HAP-1 (cell line): ENCODE measurements at regions not wholly inside any gene's neighbourhood (a gene's known extent, or its start where the extent isn't known, plus 50 kb on each side); places are given as distances from the start of the nearest gene placed in this dataset.

Experiments used
- DNase-seq, 2 experiments: peaks; one replicate each; pipeline ENCODE4 v3.0.0-alpha.2; 2016 to 2020; ENCODE audit warnings: low spot score in 2 of 2
- H3K27me3 ChIP-seq: fragments of 250-450 bp; sonication (Bioruptor Pico); 2 replicates; pipeline ENCODE4 v1.5.1; 2020; ENCODE audit warnings: low read depth, mild to moderate bottlenecking, moderate library complexity
- H3K36me3 ChIP-seq: fragments of 250-450 bp; sonication (Bioruptor Pico); replicated peaks from 2 replicates; pipeline ENCODE4 v1.5.1; 2020; ENCODE audit warnings: mild to moderate bottlenecking
- H3K4me1 ChIP-seq: fragments of 250-450 bp; sonication (Bioruptor Pico); 2 replicates; pipeline ENCODE4 v1.5.1; 2020; ENCODE audit warnings: mild to moderate bottlenecking
- H3K4me3 ChIP-seq: fragments of 250-450 bp; sonication (Bioruptor Pico); 2 replicates; pipeline ENCODE4 v1.5.1; 2020; ENCODE audit warnings: mild to moderate bottlenecking, moderate library complexity
- H3K9me3 ChIP-seq: fragments of 250-450 bp; sonication (Bioruptor Pico); 2 replicates; pipeline ENCODE4 v1.5.1; 2020; ENCODE audit warnings: mild to moderate bottlenecking, moderate library complexity
- in situ Hi-C: fragments of 300-500 bp; cut with MboI; formaldehyde crosslinking; loops from 3 replicates; pipeline ENCODE4 v1.14.3; 2020; ENCODE audit warnings: low sequenced_read_pairs, inconsistent platforms, mixed read lengths

DNA sequence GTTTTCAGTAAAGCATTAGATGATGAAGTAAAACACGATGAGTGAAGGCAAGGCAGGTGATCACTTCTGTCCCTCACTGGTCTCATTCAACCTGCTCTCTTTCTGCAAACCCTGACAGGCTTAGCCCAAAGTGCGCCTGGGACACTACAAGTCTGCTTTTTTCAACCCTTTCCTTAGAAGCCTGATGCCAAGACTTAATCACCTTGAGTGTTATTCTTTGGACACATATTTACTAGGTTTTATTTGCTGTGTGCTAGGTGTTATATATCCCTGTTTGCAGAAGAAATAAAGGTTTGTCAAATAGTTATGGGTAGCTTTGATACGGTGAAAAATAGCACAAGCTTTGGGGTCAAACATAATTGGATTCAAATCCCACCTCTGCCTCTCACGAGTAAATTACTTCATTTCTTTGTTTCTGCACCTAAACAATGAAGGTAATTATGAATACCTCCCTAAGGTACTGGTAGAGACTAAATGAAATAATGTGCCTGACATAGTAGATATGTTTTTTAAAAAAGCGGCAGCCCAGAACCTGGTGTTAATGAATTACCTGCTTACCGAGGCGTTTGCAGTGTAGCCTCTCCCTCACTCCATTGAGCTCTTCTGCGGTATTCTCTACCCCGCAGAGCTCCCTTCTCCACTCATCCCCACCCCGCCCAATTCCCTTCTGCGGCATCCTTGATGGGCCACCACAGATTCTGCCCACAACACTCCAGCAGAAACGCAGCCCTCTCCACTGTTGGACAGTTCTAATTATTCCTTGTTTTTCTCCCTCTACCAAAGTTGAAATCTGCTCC lies 269.0 kb upstream of the TPM1 start:
- H3K4me1 ChIP-seq, result no peaks in the 10 kb centered on the region
- DNase-seq, result no peak
- in situ Hi-C loops, result no loop called here
- no peak overlapping the region for H3K4me3 ChIP-seq
- H3K27me3 ChIP-seq, result no peaks in the 10 kb centered on the region
- H3K36me3 ChIP-seq, result no peaks in the 10 kb centered on the region; the same call in 1 of the 2 replicates
- no peaks in the 10 kb centered on the region for H3K9me3 ChIP-seq

DNA sequence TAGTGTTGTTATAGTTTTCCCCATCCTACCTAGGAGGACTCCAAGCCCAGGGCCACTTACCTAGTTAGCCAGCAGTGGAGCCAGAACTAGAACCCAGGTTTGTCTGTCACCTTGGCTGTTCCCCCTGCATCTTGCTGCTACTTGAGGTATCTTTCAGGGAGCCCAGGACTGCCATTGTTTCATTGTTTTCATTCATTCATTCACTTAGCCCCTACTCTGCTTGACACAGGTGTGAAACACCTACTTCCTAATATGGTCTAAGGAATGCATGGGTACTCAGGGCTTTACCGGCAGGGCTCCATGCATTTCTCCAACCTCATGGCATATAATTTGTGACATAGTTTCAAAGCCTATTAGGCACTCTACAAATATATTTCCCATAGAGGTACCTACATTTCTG lies 266.6 kb upstream of the TPM1 start:
- no peaks in the 10 kb centered on the region; the same call in 1 of the 2 replicates for H3K36me3 ChIP-seq
- no peak for DNase-seq

DNA sequence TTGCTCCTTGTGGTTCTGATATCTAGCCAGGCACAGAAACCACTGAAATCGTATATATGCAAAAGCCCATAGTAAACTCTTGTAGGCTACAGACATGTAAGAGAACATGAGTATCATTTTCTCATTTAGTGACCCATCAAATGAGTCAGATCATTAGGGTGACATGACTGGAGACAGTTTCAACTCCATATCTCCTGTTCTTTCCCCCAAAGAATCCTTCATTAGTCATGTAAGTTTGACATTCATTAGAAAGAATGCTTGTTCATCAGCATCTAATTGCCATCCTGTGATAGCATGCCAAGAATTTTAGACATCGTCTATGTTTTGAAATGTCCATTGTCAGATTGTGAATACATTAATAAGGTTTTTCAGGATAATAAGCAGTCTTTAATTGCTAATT lies 264.9 kb upstream of the TPM1 start:
- in situ Hi-C loops, result no loop called here
- no peaks in the 10 kb centered on the region for H3K9me3 ChIP-seq
- no peak for DNase-seq

More for the DNA sequence above, 266.6 kb upstream of the TPM1 start:
- Histone ChIP-seq H3K4me1 (no peaks in the 10 kb centered on the region), H3K9me3 (no peaks in the 10 kb centered on the region), H3K4me3 (no peak overlapping the region), H3K27me3 (no peaks in the 10 kb centered on the region)
- in situ Hi-C loops, result no loop called here

DNA sequence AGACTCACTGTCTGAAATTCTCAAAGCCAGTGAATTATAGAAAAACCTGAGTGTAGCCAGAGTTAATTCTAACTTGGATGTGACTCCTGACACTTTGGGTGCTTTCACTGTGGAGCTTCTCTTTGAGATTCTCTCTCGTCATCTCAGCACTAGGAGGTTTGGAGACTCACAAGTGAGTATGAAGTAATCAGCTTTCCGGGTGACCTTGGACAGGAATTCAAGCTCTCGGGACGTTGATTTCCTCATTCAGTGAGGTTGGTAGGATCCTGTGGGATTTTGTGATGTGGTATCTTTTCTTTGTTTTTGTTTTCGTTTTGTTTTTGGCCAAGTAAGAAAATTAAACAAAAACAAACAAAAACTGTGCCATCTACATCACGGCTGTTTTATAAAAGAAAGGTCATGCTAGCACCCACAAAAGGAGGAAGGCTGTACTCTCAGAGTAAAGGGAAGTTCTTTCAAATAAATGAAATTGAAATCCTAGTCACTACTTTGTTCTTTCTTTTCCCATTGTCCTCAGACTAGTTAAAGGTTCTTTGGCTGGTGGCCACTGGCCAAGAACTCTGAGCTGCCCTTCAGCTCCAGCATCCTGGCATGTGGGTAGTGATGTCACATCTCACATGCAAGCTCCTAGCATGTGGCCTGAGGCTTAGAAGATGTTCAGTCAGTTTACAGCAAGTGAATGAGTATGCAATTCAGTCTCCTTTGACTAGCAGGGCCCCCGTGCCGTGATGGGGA lies 263.3 kb upstream of the TPM1 start:
- Histone ChIP-seq H3K9me3 (no peaks in the 10 kb centered on the region), H3K4me1 (peaks cover 7% of the 10 kb centered on the region), H3K27me3 (no peaks in the 10 kb centered on the region), H3K4me3 (no peak overlapping the region), H3K36me3 (no peaks in the 10 kb centered on the region)
- in situ Hi-C loops, result no loop called here
- no peak for DNase-seq

More for the DNA sequence above, 264.9 kb upstream of the TPM1 start:
- H3K4me3 ChIP-seq, result no peak overlapping the region
- H3K4me1 ChIP-seq, result peaks cover 6% of the 10 kb centered on the region
- no peaks in the 10 kb centered on the region for H3K27me3 ChIP-seq
- H3K36me3 ChIP-seq, result no peaks in the 10 kb centered on the region

DNA sequence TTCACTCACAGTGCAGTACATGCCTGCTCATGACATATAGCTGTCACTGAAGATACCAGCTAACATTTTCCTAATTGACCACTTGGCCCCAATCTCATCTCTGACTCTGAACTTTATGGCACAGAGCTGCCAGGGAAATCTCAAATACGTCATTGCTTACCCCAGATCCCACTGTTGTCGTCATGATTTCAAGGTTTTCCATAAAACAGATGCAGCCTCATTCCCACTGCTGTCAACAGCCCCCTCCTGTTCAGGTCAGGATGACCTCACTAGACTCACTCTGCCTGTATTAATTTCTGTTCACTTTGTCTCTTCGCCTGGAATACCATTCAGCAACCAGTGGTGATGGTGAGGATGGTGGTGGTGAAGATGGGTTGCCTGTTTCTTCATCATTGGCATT lies 262.6 kb upstream of the TPM1 start:
- Histone ChIP-seq H3K4me3 (no peak overlapping the region), H3K4me1 (peaks cover 7% of the 10 kb centered on the region), H3K36me3 (no peaks in the 10 kb centered on the region), H3K27me3 (no peaks in the 10 kb centered on the region), H3K9me3 (no peaks in the 10 kb centered on the region)
- no peak for DNase-seq
- in situ Hi-C loops, result no loop called here

DNA sequence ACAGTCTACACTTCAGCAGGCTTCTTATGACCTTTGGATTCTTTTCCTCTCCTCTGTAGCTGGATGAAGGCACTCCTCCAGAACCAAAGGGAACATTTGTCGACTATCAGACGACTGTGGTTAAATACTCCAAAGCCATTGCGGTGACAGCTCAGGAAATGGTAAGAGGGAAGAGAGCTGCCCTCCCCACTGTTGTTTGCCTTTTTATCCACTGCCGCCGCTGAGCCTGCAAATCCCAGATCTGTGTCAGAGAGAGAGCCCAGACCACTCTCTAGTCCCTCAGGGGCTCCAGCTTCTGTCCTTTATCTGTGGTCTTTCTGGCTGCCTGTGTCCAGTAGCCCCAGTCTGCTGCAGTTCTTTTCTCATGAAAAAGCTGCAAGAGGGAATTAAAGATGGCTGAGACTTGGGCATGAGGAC lies 261.5 kb upstream of the TPM1 start:
- H3K27me3 ChIP-seq, result no peaks in the 10 kb centered on the region
- H3K9me3 ChIP-seq, result no peaks in the 10 kb centered on the region
- DNase-seq, result no peak
- peaks cover 12% of the 10 kb centered on the region for H3K4me1 ChIP-seq
- no peaks in the 10 kb centered on the region for H3K36me3 ChIP-seq
- in situ Hi-C loops, result no loop called here
- no peak overlapping the region for H3K4me3 ChIP-seq

DNA sequence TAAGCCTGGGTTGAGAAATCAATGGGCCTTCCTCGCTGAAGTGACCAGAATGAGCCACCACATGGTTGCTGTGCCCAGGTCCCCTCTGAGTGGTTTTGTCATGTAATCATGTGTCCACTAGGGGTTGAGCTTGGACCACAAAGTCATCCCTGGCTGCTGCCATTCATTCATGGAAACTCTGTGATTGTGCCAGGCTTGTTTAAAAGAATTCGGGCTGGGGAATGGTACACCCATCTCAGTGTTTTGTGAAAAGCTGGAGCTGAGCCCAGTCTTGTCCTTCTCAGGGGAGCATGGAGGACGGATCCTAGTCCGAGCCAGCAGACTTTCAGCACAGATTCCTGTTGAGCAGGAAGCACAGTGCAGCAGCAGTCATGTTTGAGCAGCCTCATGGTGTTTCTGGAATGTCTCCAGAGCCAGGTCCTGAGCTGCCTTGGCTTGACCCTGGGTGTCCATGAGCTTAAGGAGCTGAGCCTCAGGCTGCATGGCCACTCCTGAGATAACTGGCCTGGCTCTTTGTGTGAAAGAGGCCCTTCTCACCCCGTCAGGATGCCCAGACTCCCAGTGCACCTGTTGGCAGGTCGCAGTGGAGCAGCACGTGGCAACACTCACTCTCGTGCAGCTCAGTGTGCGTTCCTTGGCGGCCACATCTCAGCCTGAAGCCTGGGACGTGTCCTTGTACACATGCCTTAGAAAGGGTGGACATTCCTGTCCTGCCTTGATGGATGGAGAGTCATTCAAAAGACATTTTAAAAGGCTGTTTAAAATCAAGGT lies 260.3 kb upstream of the TPM1 start:
- Histone ChIP-seq H3K36me3 (no peaks in the 10 kb centered on the region), H3K4me1 (peaks cover 20% of the 10 kb centered on the region), H3K27me3 (no peaks in the 10 kb centered on the region), H3K4me3 (no peak overlapping the region), H3K9me3 (0 out of 2 replicates have a peak, but pooled peaks cover 2% of the 10 kb centered on the region)
- DNase-seq, result peak; percentile 82 to 84
- in situ Hi-C loops, result no loop called here

DNA sequence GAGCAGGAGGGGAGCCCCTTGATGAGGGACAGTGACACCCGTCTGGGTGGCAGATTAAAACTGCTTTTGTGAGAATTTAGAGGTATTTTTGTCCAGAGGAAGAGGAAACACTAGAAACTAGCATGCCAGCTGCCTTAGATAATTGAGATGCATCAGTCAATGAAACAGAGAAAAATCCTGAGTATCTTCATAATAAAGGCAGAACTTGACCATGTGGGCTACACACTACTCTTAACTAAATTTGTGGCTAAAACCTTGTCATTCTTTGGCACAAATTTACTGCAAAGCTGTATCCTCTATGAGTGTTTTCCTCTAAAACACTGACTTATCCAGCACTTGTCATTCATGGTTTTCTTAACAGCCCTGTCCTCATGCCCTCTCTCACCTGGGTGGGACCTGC lies 259.7 kb upstream of the TPM1 start:
- in situ Hi-C loops, result no loop called here
- H3K4me3 ChIP-seq, result no peak overlapping the region

DNA sequence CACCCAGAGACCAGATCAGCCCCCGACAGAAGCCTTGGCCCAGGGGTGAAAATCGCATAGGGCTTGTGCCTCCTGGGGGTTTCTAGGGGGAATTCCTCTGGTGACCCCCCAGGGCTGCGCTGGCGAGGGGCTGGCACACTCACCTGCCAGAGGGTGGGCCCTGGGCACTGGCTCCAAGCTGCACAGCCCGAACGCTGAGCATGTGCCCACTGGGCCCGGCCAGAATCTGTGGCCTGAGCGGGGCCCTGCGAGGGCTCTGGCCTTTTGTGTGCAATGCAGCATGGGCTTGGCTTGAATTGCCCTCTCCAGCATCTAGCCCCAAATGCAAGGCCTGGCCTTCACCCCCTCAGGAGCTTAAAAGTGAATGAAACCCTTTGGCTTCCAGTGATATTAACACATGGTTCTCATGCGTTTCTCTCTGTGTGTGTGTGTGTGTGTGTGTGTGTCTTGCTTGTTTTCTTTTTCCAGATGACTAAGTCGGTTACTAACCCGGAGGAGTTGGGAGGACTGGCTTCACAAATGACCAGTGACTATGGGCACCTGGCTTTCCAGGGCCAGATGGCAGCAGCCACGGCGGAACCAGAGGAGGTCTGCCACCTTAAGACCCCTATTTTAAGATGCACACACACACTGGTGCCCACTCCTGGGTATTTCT lies 259.1 kb upstream of the TPM1 start:
- H3K4me1 ChIP-seq, result peaks cover 20% of the 10 kb centered on the region
- 0 out of 2 replicates have a peak, but pooled peaks cover 2% of the 10 kb centered on the region for H3K9me3 ChIP-seq
- H3K36me3 ChIP-seq, result no peaks in the 10 kb centered on the region
- no peak overlapping the region for H3K4me3 ChIP-seq
- DNase-seq, result no peak
- no peaks in the 10 kb centered on the region for H3K27me3 ChIP-seq
- in situ Hi-C loops, result no loop called here

More for the DNA sequence above, 259.7 kb upstream of the TPM1 start:
- DNase-seq, result no peak
- 0 out of 2 replicates have a peak, but pooled peaks cover 2% of the 10 kb centered on the region for H3K9me3 ChIP-seq
- no peaks in the 10 kb centered on the region for H3K36me3 ChIP-seq
- no peaks in the 10 kb centered on the region for H3K27me3 ChIP-seq
- peaks cover 20% of the 10 kb centered on the region for H3K4me1 ChIP-seq

DNA sequence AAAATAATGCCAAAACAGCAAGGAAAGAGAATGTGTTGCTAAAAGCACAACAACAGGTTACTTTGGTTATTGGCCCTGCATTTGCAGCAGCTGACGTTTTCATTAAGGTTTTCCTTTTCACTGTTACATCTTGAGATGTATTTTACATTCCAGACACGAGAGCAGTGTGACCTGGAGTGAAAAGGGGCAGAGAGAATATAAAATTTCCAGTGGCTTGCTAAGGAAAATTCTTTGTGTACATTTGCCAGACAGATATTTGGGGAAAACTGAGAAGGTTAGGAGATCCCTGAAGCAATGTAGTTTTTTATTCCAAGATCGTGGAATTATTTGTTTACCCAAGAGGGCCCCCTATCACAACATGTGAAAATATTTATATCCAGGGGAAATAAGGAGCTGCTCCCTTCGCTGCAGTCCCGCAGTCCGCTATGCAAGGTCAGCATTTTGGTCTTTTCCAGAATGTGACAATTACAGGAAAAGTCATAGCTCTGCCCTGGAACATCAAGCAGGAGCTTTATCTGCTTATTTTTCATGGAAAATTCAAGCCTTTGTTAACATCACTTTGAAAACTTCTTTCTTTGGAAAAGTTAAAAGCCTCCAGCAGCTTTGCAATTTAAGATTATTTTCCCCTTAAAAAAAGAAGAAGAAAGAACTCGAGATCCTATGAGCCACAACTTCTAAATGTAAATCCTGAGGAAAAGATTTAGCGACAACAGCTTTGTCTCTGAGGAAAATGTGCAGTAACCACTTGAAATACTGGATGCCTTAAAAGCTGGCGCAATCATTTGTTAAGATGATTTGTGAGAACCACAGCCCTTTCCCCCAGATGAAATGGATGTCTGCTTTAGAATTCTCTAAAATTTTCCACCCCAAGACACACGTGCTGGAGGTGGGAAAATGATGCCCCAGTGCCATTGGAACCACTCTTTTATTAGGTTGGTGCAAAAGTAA lies 256.4 kb upstream of the TPM1 start:
- in situ Hi-C loops, result no loop called here
- peaks cover 20% of the 10 kb centered on the region for H3K4me1 ChIP-seq
- H3K4me3 ChIP-seq, result no peak overlapping the region
- H3K9me3 ChIP-seq, result 0 out of 2 replicates have a peak, but pooled peaks cover 2% of the 10 kb centered on the region
- no peaks in the 10 kb centered on the region for H3K27me3 ChIP-seq
- H3K36me3 ChIP-seq, result no peaks in the 10 kb centered on the region
- peak in 1 of 2 experiments; percentile 74 for DNase-seq

DNA sequence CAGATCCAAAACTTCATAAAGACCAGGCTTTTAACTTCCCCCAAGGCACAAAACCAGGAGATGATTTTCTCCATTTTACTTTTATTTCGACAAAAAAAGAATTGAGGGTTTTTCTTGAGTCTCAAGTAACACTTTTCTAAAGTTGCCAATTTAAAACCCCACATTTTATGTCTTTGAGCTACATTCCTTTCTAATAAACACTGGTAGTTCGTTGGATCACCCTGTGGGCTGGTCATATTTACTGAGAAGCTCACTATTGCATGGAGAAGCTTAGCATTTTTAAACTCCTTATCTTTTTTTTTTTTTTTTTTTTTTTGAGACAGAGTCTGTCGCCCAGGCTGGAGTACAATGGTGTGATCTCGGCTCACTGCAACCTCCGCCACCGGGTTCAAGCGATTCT lies 255.1 kb upstream of the TPM1 start:
- Histone ChIP-seq H3K9me3 (0 out of 2 replicates have a peak, but pooled peaks cover 2% of the 10 kb centered on the region), H3K4me3 (no peak overlapping the region), H3K4me1 (peaks cover 17% of the 10 kb centered on the region), H3K27me3 (no peaks in the 10 kb centered on the region), H3K36me3 (no peaks in the 10 kb centered on the region)
- DNase-seq, result no peak
- in situ Hi-C loops, result no loop called here

DNA sequence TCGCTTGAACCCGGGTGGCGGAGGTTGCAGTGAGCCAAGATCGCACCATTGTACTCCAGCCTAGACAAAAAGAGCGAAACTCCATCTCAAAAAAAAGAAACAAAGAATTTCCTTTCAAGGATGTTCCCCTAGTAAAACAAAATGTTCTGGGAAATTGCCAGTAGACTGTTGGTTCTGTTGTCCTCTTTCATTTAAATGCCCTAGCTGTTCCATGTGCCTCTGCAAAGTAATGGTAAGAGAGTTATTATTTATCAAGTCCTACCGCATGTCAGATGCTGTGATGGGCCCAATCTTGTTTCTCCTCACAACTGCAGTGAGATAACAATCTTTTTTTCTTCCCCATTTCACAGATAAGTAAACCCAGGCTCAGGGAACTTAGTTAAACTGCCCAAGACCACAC lies 254.3 kb upstream of the TPM1 start:
- Histone ChIP-seq H3K27me3 (no peaks in the 10 kb centered on the region), H3K4me3 (no peak overlapping the region), H3K9me3 (0 out of 2 replicates have a peak, but pooled peaks cover 2% of the 10 kb centered on the region), H3K4me1 (peaks cover 13% of the 10 kb centered on the region), H3K36me3 (no peaks in the 10 kb centered on the region)
- in situ Hi-C loops, result no loop called here
- no peak for DNase-seq
